Liver (tissue), 8 donors: ENCODE measurements at regions not wholly inside any gene's neighbourhood (a gene's known extent, or its start where the extent isn't known, plus 50 kb on each side); places are given as distances from the start of the nearest gene placed in this dataset.

ENCODE experiments used
- DNase-seq: peaks from one replicate; pipeline ENCODE4 v3.0.0-alpha.2; 2017; ENCODE audit warnings: low spot score
- H3K27ac ChIP-seq, 2 donors: one replicate each; pipeline ENCODE4 v1.7.0; 2013; ENCODE audit warnings: inconsistent platforms in 2 of 2, low read length in 2 of 2, control low read depth in 1 of 2, low read depth in 1 of 2, mild to moderate bottlenecking in 1 of 2
- H3K27me3 ChIP-seq, 4 donors: one replicate each; pipeline versions ENCODE4 v1.6.1 to v1.7.0; 2013; ENCODE audit warnings: low read length in 3 of 4, inconsistent platforms in 1 of 4, mild to moderate bottlenecking in 1 of 4, moderate library complexity in 1 of 4; ENCODE audit not compliant: control insufficient read depth in 4 of 4, insufficient read depth in 4 of 4
- H3K36me3 ChIP-seq, 4 donors: one replicate each; pipeline versions ENCODE4 v1.6.1 to v1.7.0; 2013; ENCODE audit warnings: low read length in 3 of 4, mild to moderate bottlenecking in 3 of 4, low read depth in 1 of 4, moderate library complexity in 1 of 4; ENCODE audit not compliant: control insufficient read depth in 4 of 4, insufficient read depth in 3 of 4
- H3K4me1 ChIP-seq, 4 donors: one replicate each; pipeline versions ENCODE4 v1.6.1 to v1.7.0; 2013; ENCODE audit warnings: low read length in 3 of 4, mild to moderate bottlenecking in 3 of 4, moderate library complexity in 1 of 4; ENCODE audit not compliant: control insufficient read depth in 4 of 4, insufficient read depth in 4 of 4
- H3K4me3 ChIP-seq, 3 donors: one replicate each; pipeline versions ENCODE4 v1.6.1 to v1.7.0; 2013; ENCODE audit warnings: low read length in 3 of 3, control low read depth in 1 of 3, low read depth in 1 of 3, mild to moderate bottlenecking in 1 of 3
- H3K9ac ChIP-seq, 2 donors: one replicate each; pipeline ENCODE4 v1.7.0; 2013; ENCODE audit warnings: low read length in 2 of 2, mild to moderate bottlenecking in 2 of 2, moderate library complexity in 2 of 2, control low read depth in 1 of 2, low read depth in 1 of 2
- H3K9me3 ChIP-seq, 4 donors: one replicate each; pipeline versions ENCODE4 v1.6.1 to v1.7.0; 2013; ENCODE audit warnings: low read length in 3 of 4; ENCODE audit not compliant: control insufficient read depth in 4 of 4
- ATF3 ChIP-seq: IDR thresholded peaks from 2 replicates; pipeline ENCODE4 v1.6.1; 2016; ENCODE audit warnings: antibody characterized with exemption
- EGR1 ChIP-seq, 2 donors: IDR thresholded peaks; 2 replicates each; pipeline ENCODE4 v1.6.1; 2016 to 2018; ENCODE audit warnings: antibody characterized with exemption in 2 of 2, low read depth in 2 of 2
- FOXA1 ChIP-seq: IDR thresholded peaks from 2 replicates; pipeline ENCODE4 v1.6.1; 2016; ENCODE audit warnings: antibody characterized with exemption
- FOXA2 ChIP-seq: IDR thresholded peaks from 2 replicates; pipeline ENCODE4 v1.6.1; 2016; ENCODE audit warnings: antibody characterized with exemption
- GABPA ChIP-seq, 2 donors: IDR thresholded peaks in 1 of 2; conservative IDR thresholded peaks in 1 of 2; 2 replicates each; pipeline ENCODE4 v1.6.1; 2016; ENCODE audit warnings: antibody characterized with exemption in 2 of 2, mild to moderate bottlenecking in 1 of 2, moderate library complexity in 1 of 2
- HNF4A ChIP-seq, 2 donors: conservative IDR thresholded peaks; 2 replicates each; pipeline ENCODE4 v1.6.1; 2016; ENCODE audit warnings: antibody characterized with exemption in 2 of 2, mild to moderate bottlenecking in 2 of 2
- JUND ChIP-seq, 2 donors: IDR thresholded peaks; 2 replicates each; pipeline ENCODE4 v1.6.1; 2016; ENCODE audit warnings: antibody characterized with exemption in 2 of 2
- NR2F2 ChIP-seq: IDR thresholded peaks from 2 replicates; pipeline ENCODE4 v1.6.1; 2016; ENCODE audit warnings: antibody characterized with exemption
- TAF1 ChIP-seq: conservative IDR thresholded peaks from 2 replicates; pipeline ENCODE4 v1.6.1; 2016; ENCODE audit warnings: antibody characterized with exemption, mild to moderate bottlenecking
- WGBS: extraction: QIAGEN DNeasy Blood & Tissue Kit; methylation state at CpG from one replicate; pipeline ENCODE4 v1.1.7; 2013; 5-methylcytosine and 5-hydroxymethylcytosine counted together
- TF ChIP-seq, protein P1 (sequence below): fragments of 150-350 bp; IDR thresholded peaks from 2 replicates; pipeline ENCODE4 v1.5.1; 2017; ENCODE audit warnings: improper control_type of control experiment, low read depth, low read length; ENCODE audit not compliant: missing input control
- TF ChIP-seq, protein P2 (sequence below): IDR thresholded peaks from 2 replicates; pipeline ENCODE4 v1.6.1; 2016; ENCODE audit warnings: antibody characterized with exemption
- TF ChIP-seq, protein P3 (sequence below): IDR thresholded peaks from 2 replicates; pipeline ENCODE4 v1.6.1; 2016; ENCODE audit warnings: antibody characterized with exemption, mild to moderate bottlenecking
- donor health status: healthy.
- donor health status: healthy.
- donor health status: healthy.
- donor health status: healthy.
- donor health status: healthy.

- TF ChIP-seq, protein P1, sequence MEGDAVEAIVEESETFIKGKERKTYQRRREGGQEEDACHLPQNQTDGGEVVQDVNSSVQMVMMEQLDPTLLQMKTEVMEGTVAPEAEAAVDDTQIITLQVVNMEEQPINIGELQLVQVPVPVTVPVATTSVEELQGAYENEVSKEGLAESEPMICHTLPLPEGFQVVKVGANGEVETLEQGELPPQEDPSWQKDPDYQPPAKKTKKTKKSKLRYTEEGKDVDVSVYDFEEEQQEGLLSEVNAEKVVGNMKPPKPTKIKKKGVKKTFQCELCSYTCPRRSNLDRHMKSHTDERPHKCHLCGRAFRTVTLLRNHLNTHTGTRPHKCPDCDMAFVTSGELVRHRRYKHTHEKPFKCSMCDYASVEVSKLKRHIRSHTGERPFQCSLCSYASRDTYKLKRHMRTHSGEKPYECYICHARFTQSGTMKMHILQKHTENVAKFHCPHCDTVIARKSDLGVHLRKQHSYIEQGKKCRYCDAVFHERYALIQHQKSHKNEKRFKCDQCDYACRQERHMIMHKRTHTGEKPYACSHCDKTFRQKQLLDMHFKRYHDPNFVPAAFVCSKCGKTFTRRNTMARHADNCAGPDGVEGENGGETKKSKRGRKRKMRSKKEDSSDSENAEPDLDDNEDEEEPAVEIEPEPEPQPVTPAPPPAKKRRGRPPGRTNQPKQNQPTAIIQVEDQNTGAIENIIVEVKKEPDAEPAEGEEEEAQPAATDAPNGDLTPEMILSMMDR, result no peak
- TF ChIP-seq FOXA2, result no peak
- TF ChIP-seq GABPA (IDR thresholded peaks at IDR 0.05 in 1 of 2, conservative IDR thresholded peaks at IDR 0.05 in 1 of 2), result no peak
- TF ChIP-seq FOXA1, result no peak
- no peak for TF ChIP-seq EGR1 (IDR thresholded peaks at IDR 0.05; ENCODE audit: low read depth in 2 of 2)
- no peak for TF ChIP-seq HNF4A (conservative IDR thresholded peaks at IDR 0.05)
Measured at GRCh38 chr3:66152336-66152735, 68.5 kb upstream of the SLC25A26 start (continued).

- TF ChIP-seq EGR1 (IDR thresholded peaks at IDR 0.05; ENCODE audit: low read depth in 2 of 2), result no peak
- TF ChIP-seq TAF1, result no peak
- TF ChIP-seq, protein P2, sequence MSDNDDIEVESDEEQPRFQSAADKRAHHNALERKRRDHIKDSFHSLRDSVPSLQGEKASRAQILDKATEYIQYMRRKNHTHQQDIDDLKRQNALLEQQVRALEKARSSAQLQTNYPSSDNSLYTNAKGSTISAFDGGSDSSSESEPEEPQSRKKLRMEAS, result no peak
- 94% methylated on average over 5 of the region's 5 CpGs for WGBS
Measured at GRCh38 chr3:66150977-66151376, 69.8 kb upstream of the SLC25A26 start.

DNA sequence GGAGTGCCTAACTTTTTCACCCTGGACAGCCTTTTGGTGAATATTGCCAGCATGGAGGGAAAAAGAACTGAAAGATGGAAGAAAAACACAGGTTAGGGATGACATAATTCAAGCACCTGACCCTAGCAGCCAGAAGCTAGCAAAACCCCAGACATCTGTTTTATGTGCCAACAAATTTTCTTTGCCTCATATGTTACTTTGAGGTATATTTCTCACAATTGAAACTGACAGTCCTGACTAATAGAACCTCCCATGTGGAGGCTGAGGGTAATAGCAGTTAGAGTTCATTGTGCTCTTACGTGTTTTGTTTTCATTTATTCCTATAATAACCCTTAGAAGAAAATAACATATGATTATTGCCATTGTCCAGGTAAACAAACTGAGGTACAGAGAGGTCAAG, 71.5 kb upstream of the SLC25A26 start:
- no peak overlapping the region for H3K9ac ChIP-seq
- DNase-seq, result no peak
- H3K9me3 ChIP-seq, result no peaks in the 10 kb centered on the region
- no peaks in the 10 kb centered on the region for H3K27me3 ChIP-seq
- H3K4me3 ChIP-seq, result no peak overlapping the region
- WGBS, result 87% methylated on average over 1 of the region's 1 CpG
- H3K36me3 ChIP-seq, result no peaks in the 10 kb centered on the region
- TF ChIP-seq, protein P3, sequence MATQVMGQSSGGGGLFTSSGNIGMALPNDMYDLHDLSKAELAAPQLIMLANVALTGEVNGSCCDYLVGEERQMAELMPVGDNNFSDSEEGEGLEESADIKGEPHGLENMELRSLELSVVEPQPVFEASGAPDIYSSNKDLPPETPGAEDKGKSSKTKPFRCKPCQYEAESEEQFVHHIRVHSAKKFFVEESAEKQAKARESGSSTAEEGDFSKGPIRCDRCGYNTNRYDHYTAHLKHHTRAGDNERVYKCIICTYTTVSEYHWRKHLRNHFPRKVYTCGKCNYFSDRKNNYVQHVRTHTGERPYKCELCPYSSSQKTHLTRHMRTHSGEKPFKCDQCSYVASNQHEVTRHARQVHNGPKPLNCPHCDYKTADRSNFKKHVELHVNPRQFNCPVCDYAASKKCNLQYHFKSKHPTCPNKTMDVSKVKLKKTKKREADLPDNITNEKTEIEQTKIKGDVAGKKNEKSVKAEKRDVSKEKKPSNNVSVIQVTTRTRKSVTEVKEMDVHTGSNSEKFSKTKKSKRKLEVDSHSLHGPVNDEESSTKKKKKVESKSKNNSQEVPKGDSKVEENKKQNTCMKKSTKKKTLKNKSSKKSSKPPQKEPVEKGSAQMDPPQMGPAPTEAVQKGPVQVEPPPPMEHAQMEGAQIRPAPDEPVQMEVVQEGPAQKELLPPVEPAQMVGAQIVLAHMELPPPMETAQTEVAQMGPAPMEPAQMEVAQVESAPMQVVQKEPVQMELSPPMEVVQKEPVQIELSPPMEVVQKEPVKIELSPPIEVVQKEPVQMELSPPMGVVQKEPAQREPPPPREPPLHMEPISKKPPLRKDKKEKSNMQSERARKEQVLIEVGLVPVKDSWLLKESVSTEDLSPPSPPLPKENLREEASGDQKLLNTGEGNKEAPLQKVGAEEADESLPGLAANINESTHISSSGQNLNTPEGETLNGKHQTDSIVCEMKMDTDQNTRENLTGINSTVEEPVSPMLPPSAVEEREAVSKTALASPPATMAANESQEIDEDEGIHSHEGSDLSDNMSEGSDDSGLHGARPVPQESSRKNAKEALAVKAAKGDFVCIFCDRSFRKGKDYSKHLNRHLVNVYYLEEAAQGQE, result no peak
- no peak for TF ChIP-seq ATF3
- TF ChIP-seq EGR1 (IDR thresholded peaks at IDR 0.05; ENCODE audit: low read depth in 2 of 2), result no peak
- no peak for TF ChIP-seq NR2F2
- TF ChIP-seq JUND (IDR thresholded peaks at IDR 0.05), result no peak
- H3K27ac ChIP-seq, result no peak overlapping the region
- H3K4me1 ChIP-seq, result peaks cover 0 to under 1% (median 0%) of the 10 kb centered on the region in 4 donors

More at GRCh38 chr3:66150977-66151376, 69.8 kb upstream of the SLC25A26 start:
- no peak overlapping the region for H3K4me3 ChIP-seq
- no peak overlapping the region for H3K9ac ChIP-seq
- no peak for DNase-seq
- H3K4me1 ChIP-seq, result no peaks in the 10 kb centered on the region
- H3K27me3 ChIP-seq, result no peaks in the 10 kb centered on the region
- no peak overlapping the region for H3K27ac ChIP-seq
- no peaks in the 10 kb centered on the region for H3K9me3 ChIP-seq
- H3K36me3 ChIP-seq, result no peaks in the 10 kb centered on the region
